ENCODE measurements at regions not wholly inside any gene's neighbourhood (a gene's known extent, or its start where the extent isn't known, plus 50 kb on each side); places are given as distances from the start of the nearest gene placed in this dataset.

- H3K4me1 ChIP-seq (replicated peaks in 1 of 2; ENCODE audit: control insufficient read depth in 2 of 2, insufficient read depth in 2 of 2, low read length in 2 of 2), result peaks cover 3 to 21% of the 10 kb centered on the region in 2 experiments; a peak in 3 of 5 replicates
- no peaks in the 10 kb centered on the region for H4K20me1 ChIP-seq (replicated peaks; ENCODE audit: control insufficient read depth, insufficient read depth, low read length)
- no peak overlapping the region for H3K9ac ChIP-seq (ENCODE audit: insufficient read depth in 1 of 2, low read depth in 2 of 2, low read length in 2 of 2)
- in situ Hi-C loops (cut with MboI) (no loop called here), intact Hi-C loops (cut with micrococcal nuclease) (no loop called here)
- H3K27me3 ChIP-seq (ENCODE audit: control insufficient read depth in 2 of 2, insufficient read depth in 2 of 2, low read length in 2 of 2), result no peaks in the 10 kb centered on the region
- H2AFZ ChIP-seq (ENCODE audit: low read depth, low read length), result peak overlapping the region; percentile 71; the same call in 1 of the 2 replicates
- no peaks in the 10 kb centered on the region for H3K79me2 ChIP-seq (ENCODE audit: control insufficient read depth, insufficient read depth, low read length)
- peak overlapping the region; percentile 28; the same call in 1 of the 2 replicates for H3K4me2 ChIP-seq (ENCODE audit: insufficient read depth, low read length)
- ATAC-seq (peak; percentile 96), DNase-seq (ENCODE audit: extremely low read depth in 1 of 4, low spot score in 3 of 4) (peak; percentile 17 to 69 (median 38)), FAIRE-seq (peak; percentile 82)
- no peaks in the 10 kb centered on the region for H3K36me3 ChIP-seq (ENCODE audit: control insufficient read depth, insufficient read depth, low read length)
- POLR2A ChIA-PET, result no interaction called here
- CTCF ChIA-PET (ENCODE audit: low intra/inter-chr PET ratio), result no interaction called here
- H3K4me3 ChIP-seq, result no peak overlapping the region
- WGBS (ENCODE audit: insufficient coverage, low coverage, missing lambda C conversion rate), result 0% methylated on average over 5 of the region's 5 CpGs
- no peaks in the 10 kb centered on the region for H3K9me3 ChIP-seq (replicated peaks; ENCODE audit: control insufficient read depth, insufficient read depth, low read depth, low read length)
- BruUV-seq (replicated peaks), result no TSS peak
- no peaks in the 10 kb centered on the region for H3K9me1 ChIP-seq (ENCODE audit: control insufficient read depth, insufficient read depth, low read length)
- no peak overlapping the region; the same call in 2 of the 3 replicates for H3K27ac ChIP-seq (ENCODE audit: extremely low read depth, low read depth, low read length)
- TF ChIP-seq ZNF75A (CRISPR knock-in tag; IDR thresholded peaks at IDR 0.05) (no peak), ZNF766 (CRISPR knock-in tag; conservative IDR thresholded peaks at IDR 0.05) (peak; percentile 94), TEAD4 (IDR thresholded peaks at IDR 0.05; ENCODE audit: low read length) (peak; percentile 40; the same call in 1 of the 2 replicates), TEAD4 (CRISPR knock-in tag; IDR thresholded peaks at IDR 0.05; ENCODE audit: borderline replicate concordance) (no peak), E2F3 (CRISPR knock-in tag; IDR thresholded peaks at IDR 0.05) (no peak), MAZ (CRISPR knock-in tag; conservative IDR thresholded peaks at IDR 0.05 in 1 of 2, IDR thresholded peaks at IDR 0.05 in 1 of 2) (no peak), BRF1 (IDR thresholded peaks at IDR 0.05; ENCODE audit: borderline replicate concordance, extremely low read depth, insufficient read length) (no peak), TCF3 (CRISPR knock-in tag; IDR thresholded peaks at IDR 0.05) (peak; percentile 53; the same call in 1 of the 2 replicates), BCL6 (CRISPR knock-in tag; IDR thresholded peaks at IDR 0.05) (no peak), POLR2A (conservative IDR thresholded peaks at IDR 0.05) (no peak), ILF3 (IDR thresholded peaks at IDR 0.05; ENCODE audit: borderline replicate concordance) (no peak), SOX6 (IDR thresholded peaks at IDR 0.05) (peak; percentile 85), BACH1 (tag; IDR thresholded peaks at IDR 0.05) (peak; percentile 78), KLF13 (tag; IDR thresholded peaks at IDR 0.05; ENCODE audit: borderline replicate concordance, low read depth) (no peak), TCF7 (IDR thresholded peaks at IDR 0.05; ENCODE audit: borderline replicate concordance) (no peak), MCM7 (IDR thresholded peaks at IDR 0.05) (no peak), GATAD2A (IDR thresholded peaks at IDR 0.05) (0 out of 2 replicates have a peak, but pooled peaks have one; percentile 44), ATF4 (CRISPR knock-in tag; IDR thresholded peaks at IDR 0.05) (no peak), HSF4 (CRISPR knock-in tag; IDR thresholded peaks at IDR 0.05; ENCODE audit: borderline replicate concordance) (no peak), RBM34 (IDR thresholded peaks at IDR 0.05; ENCODE audit: borderline replicate concordance, insufficient read depth, low read length) (no peak), MEIS2 (IDR thresholded peaks at IDR 0.05; ENCODE audit: partially characterized antibody) (peak; percentile 19), PRDM10 (IDR thresholded peaks at IDR 0.05; ENCODE audit: partially characterized antibody) (no peak), GATAD2B (IDR thresholded peaks at IDR 0.05; ENCODE audit: borderline replicate concordance) (no peak)
Observed at GRCh38 chr2:196331143-196331542, 159.8 kb upstream of the STK17B start.
